ENCODE measurements at regions not wholly inside any gene's neighbourhood (a gene's known extent, or its start where the extent isn't known, plus 50 kb on each side); places are given as distances from the start of the nearest gene placed in this dataset.

GRCh38 chr22:22048981-22049531 is 66.5 kb upstream of the TOP3B start:
- no peaks in the 10 kb centered on the region for H3K79me2 ChIP-seq (ENCODE audit: insufficient read depth, low read length)
- ChIA-PET POLR2A (no interaction called here), RAD21 (ENCODE audit: low non-redundant PET in 1 of 2, low total read pairs in 2 of 2, uncharacterized antibody in 2 of 2, unreplicated experiment in 2 of 2) (no interaction called here), CTCF (interaction anchor here (1.7 kb wide), 1 partner anchor 12 kb away, joined by 7 read pairs; no protein-coding TSS in a partner anchor)
- no peaks in the 10 kb centered on the region for H3K9me2 ChIP-seq (ENCODE audit: insufficient read depth)
- TF ChIP-seq JUND (IDR thresholded peaks at IDR 0.05) (no peak), POLR2AphosphoS5 (IDR thresholded peaks at IDR 0.05; ENCODE audit: low read depth, low read length) (no peak), EZH2 (IDR thresholded peaks at IDR 0.05) (no peak), SP1 (IDR thresholded peaks at IDR 0.05; ENCODE audit: low read depth) (no peak), ZBTB33 (IDR thresholded peaks at IDR 0.05; ENCODE audit: extremely low read depth, insufficient replicate concordance, low read length) (no peak), SIN3A (IDR thresholded peaks at IDR 0.05; ENCODE audit: low read depth) (no peak), POLR2A (IDR thresholded peaks at IDR 0.05; ENCODE audit: borderline replicate concordance, extremely low read depth, insufficient read depth, insufficient read length) (no peak), ZNF274 (IDR thresholded peaks at IDR 0.05; ENCODE audit: low read depth, low read length) (no peak), ATF3 (IDR thresholded peaks at IDR 0.05) (no peak), YY1 (IDR thresholded peaks at IDR 0.05; ENCODE audit: extremely low read depth, insufficient replicate concordance, low read depth, low read length) (no peak)
- H3K27me3 ChIP-seq (ENCODE audit: insufficient read depth, low read length): 0 out of 2 replicates have a peak, but pooled peaks cover 4% of the 10 kb centered on the region
- no peak for DNase-seq (ENCODE audit: low read depth, low spot score)
- no peak overlapping the region for H2AFZ ChIP-seq (ENCODE audit: low read depth, low read length, poor library complexity, severe bottlenecking)
- H3K4me2 ChIP-seq (ENCODE audit: low read length): no peak overlapping the region
- H3K4me1 ChIP-seq (ENCODE audit: control insufficient read depth in 1 of 2, insufficient read depth in 2 of 2, low read length in 2 of 2): no peaks in the 10 kb centered on the region
- intact Hi-C loops (cut with micrococcal nuclease): no loop called here
- H3K9ac ChIP-seq (ENCODE audit: low read length): no peak overlapping the region
- H3K9me3 ChIP-seq (ENCODE audit: control insufficient read depth in 1 of 2, insufficient read depth in 1 of 2, low read depth in 1 of 2, low read length in 2 of 2): no peaks in the 10 kb centered on the region
- no peak overlapping the region for H3K4me3 ChIP-seq (replicated peaks in 1 of 2; ENCODE audit: low read depth in 1 of 2, low read length in 2 of 2)
- BruUV-seq (replicated peaks): no TSS peak
- no peak overlapping the region for H3K27ac ChIP-seq (ENCODE audit: low read depth, low read length)
- no peaks in the 10 kb centered on the region for H3K36me3 ChIP-seq (ENCODE audit: control insufficient read depth in 1 of 2, insufficient read depth in 2 of 2, low read length in 2 of 2)
- H4K20me1 ChIP-seq (ENCODE audit: insufficient read depth): no peaks in the 10 kb centered on the region
- ATAC-seq: no peak
